B cell (primary cell): ENCODE measurements at regions not wholly inside any gene's neighbourhood (a gene's known extent, or its start where the extent isn't known, plus 50 kb on each side); places are given as distances from the start of the nearest gene placed in this dataset.

Experiments used
- ATAC-seq: fragments of 200-7000 bp; cut with Tn5 transposase; one replicate; pipeline ENCODE4 v1.10.0; 2021; ENCODE audit warnings: low read depth, mild to moderate bottlenecking, moderate number of reproducible peaks, moderate library complexity
- CTCF ChIA-PET: fragments of 350-600 bp; sonication (Branson Sonifier 250); formaldehyde crosslinking; loops from one replicate; lab custom pipeline; 2021; ENCODE audit warnings: antibody characterized with exemption, inconsistent platforms; lab: Charles Lee
- POLR2A ChIA-PET: fragments of 350-600 bp; sonication (Branson Sonifier 250); formaldehyde crosslinking; loops from one replicate; lab custom pipeline; 2021; ENCODE audit warnings: antibody characterized with exemption; lab: Charles Lee
- DNase-seq: peaks from one replicate; pipeline ENCODE4 v3.0.0; 2013
- H2AFZ ChIP-seq: 2 replicates; pipeline ENCODE4 v1.6.1; 2012; ENCODE audit warnings: mild to moderate bottlenecking, low read depth, low read length; ENCODE audit not compliant: insufficient read depth, poor library complexity, severe bottlenecking
- H3K27ac ChIP-seq, 2 donors: 1 replicate in 1 of 2; 2 replicates in 1 of 2; pipeline ENCODE4 v1.5.1; 2012 to 2013; ENCODE audit warnings: low read length in 2 of 2, mild to moderate bottlenecking in 2 of 2, moderate library complexity in 1 of 2
- H3K27me3 ChIP-seq, 4 experiments: fragments of 200-600 bp in 1 of 4; sonication (generic) in 1 of 4; replicated peaks in 1 of 4; 1 replicate in 2 of 4; 2 replicates in 2 of 4; pipeline versions ENCODE4 v1.6.1 to v1.7.0; 2013 to 2016; ENCODE audit warnings: low read length in 3 of 4, mild to moderate bottlenecking in 2 of 4, mixed read lengths in 1 of 4, moderate library complexity in 1 of 4; ENCODE audit not compliant: insufficient read depth in 4 of 4, control insufficient read depth in 3 of 4; ENCODE audit errors: control extremely low read depth in 1 of 4
- H3K36me3 ChIP-seq, 2 experiments: replicated peaks in 1 of 2; 1 replicate in 1 of 2; 2 replicates in 1 of 2; pipeline versions ENCODE4 v1.6.1 to v1.7.1; 2013; ENCODE audit warnings: low read length in 1 of 2; ENCODE audit not compliant: insufficient read depth in 2 of 2, control insufficient read depth in 1 of 2; ENCODE audit errors: control extremely low read depth in 1 of 2, extremely low read depth in 1 of 2
- H3K4me1 ChIP-seq, 2 donors: fragments of 200-600 bp in 1 of 2; sonication (generic) in 1 of 2; 1 replicate in 1 of 2; 2 replicates in 1 of 2; pipeline versions ENCODE4 v1.5.1 to v1.6.1; 2013 to 2017; ENCODE audit warnings: low read length in 2 of 2; ENCODE audit not compliant: control insufficient read depth in 2 of 2, insufficient read depth in 2 of 2
- H3K4me2 ChIP-seq: replicated peaks from 2 replicates; pipeline ENCODE3; 2012; ENCODE audit warnings: mild to moderate bottlenecking, low read depth, low read length; ENCODE audit not compliant: poor library complexity, severe bottlenecking
- H3K4me3 ChIP-seq, 5 experiments: fragments of 200-600 bp in 1 of 5; sonication (generic) in 1 of 5; 1 replicate in 3 of 5; 2 replicates in 2 of 5; pipeline versions ENCODE4 v1.5.1 to v1.7.0; 2011 to 2016; ENCODE audit warnings: low read length in 4 of 5, mild to moderate bottlenecking in 4 of 5, low read depth in 2 of 5, control low read depth in 1 of 5, moderate library complexity in 1 of 5; ENCODE audit not compliant: insufficient read depth in 1 of 5; ENCODE audit errors: control extremely low read depth in 1 of 5, extremely low read depth in 1 of 5
- H3K79me2 ChIP-seq: fragments of 200-600 bp; sonication (generic); one replicate; pipeline ENCODE4 v1.6.0; 2016; ENCODE audit warnings: low read length; ENCODE audit not compliant: control insufficient read depth, insufficient read depth
- H3K9ac ChIP-seq: fragments of 200-600 bp; sonication (generic); 2 replicates; pipeline ENCODE4 v1.6.1; 2017; ENCODE audit warnings: mild to moderate bottlenecking, low read length, moderate library complexity
- H3K9me3 ChIP-seq, 3 donors: one replicate each; pipeline versions ENCODE4 v1.6.1 to v1.7.1; 2013; ENCODE audit warnings: low read length in 2 of 3; ENCODE audit not compliant: control insufficient read depth in 2 of 3, insufficient read depth in 1 of 3; ENCODE audit errors: control extremely low read depth in 1 of 3
- H4K20me1 ChIP-seq: 2 replicates; pipeline ENCODE4 v1.6.0; 2012; ENCODE audit warnings: mild to moderate bottlenecking, low read length; ENCODE audit not compliant: insufficient read depth, control insufficient read depth, poor library complexity, severe bottlenecking
- H3K27ac Mint-ChIP-seq: one replicate; pipeline ENCODE4 v1.8.0; 2021; ENCODE audit warnings: mixed read lengths
- H3K27me3 Mint-ChIP-seq: one replicate; pipeline ENCODE4 v1.8.0; 2021; ENCODE audit warnings: mixed read lengths
- H3K4me1 Mint-ChIP-seq: one replicate; pipeline ENCODE4 v1.8.0; 2021; ENCODE audit warnings: mixed read lengths
- H3K4me3 Mint-ChIP-seq: one replicate; pipeline ENCODE4 v1.8.0; 2021; ENCODE audit warnings: mixed read lengths
- H3K9me3 Mint-ChIP-seq: one replicate; pipeline ENCODE4 v1.8.0; 2022; ENCODE audit warnings: mixed read lengths; ENCODE audit not compliant: insufficient read depth
- CTCF ChIP-seq: fragments of 200-600 bp; IDR thresholded peaks from one replicate; pipeline ENCODE4 v1.8.0; 2022; ENCODE audit warnings: antibody characterized with exemption, mild to moderate bottlenecking
- EZH2 ChIP-seq: IDR thresholded peaks from 2 replicates; pipeline ENCODE4 v1.6.1; 2012; ENCODE audit warnings: borderline replicate concordance, low read depth, mild to moderate bottlenecking, moderate library complexity, low read length; ENCODE audit not compliant: insufficient read depth, poor library complexity, severe bottlenecking
- WGBS: methylation state at CpG from one replicate; pipeline ENCODE4 v1.1.5; 2013; ENCODE audit warnings: missing lambda C conversion rate; ENCODE audit not compliant: insufficient coverage; 5-methylcytosine and 5-hydroxymethylcytosine counted together
- intact Hi-C: fragments of 100-400 bp; cut with micrococcal nuclease; formaldehyde crosslinking; loops from one replicate; pipeline ENCODE4 v1.10.0; 2022

- TF ChIP-seq EZH2, result no peak
- no peak for TF ChIP-seq CTCF
- Mint-ChIP-seq H3K9me3 (no peaks in the 10 kb centered on the region), H3K27ac (no peak overlapping the region), H3K4me1 (no peaks in the 10 kb centered on the region), H3K4me3 (no peak overlapping the region), H3K27me3 (peaks cover 8% of the 10 kb centered on the region)
- ChIA-PET POLR2A (no interaction called here), CTCF (no interaction called here)
- no peak for DNase-seq
- Histone ChIP-seq H3K9ac (no peak overlapping the region), H3K27ac (no peak overlapping the region), H3K9me3 (no peaks in the 10 kb centered on the region), H3K27me3 (no peaks in the 10 kb centered on the region), H3K36me3 (no peaks in the 10 kb centered on the region), H3K4me1 (no peaks in the 10 kb centered on the region), H2AFZ (no peak overlapping the region), H4K20me1 (no peaks in the 10 kb centered on the region), H3K4me2 (no peak overlapping the region), H3K79me2 (no peaks in the 10 kb centered on the region), H3K4me3 (no peak overlapping the region)
- 86% methylated on average over 6 of the region's 11 CpGs for WGBS
- intact Hi-C loops, result no loop called here
- no peak for ATAC-seq
These were observed 203.7 kb downstream of the CTTN start for GRCh38 chr11:70601861-70602538.

- intact Hi-C loops, result no loop called here
- no peak overlapping the region for H3K27ac ChIP-seq
- TF ChIP-seq CTCF (no peak), EZH2 (no peak)
- 33% methylated on average over 10 of the region's 10 CpGs for WGBS
- no peaks in the 10 kb centered on the region for H3K36me3 ChIP-seq
- H3K4me3 ChIP-seq, result no peak overlapping the region
- no peak for ATAC-seq
- ChIA-PET POLR2A (no interaction called here), CTCF (no interaction called here)
- H3K9ac ChIP-seq, result no peak overlapping the region
- no peaks in the 10 kb centered on the region for H3K4me1 ChIP-seq
- Mint-ChIP-seq H3K9me3 (no peaks in the 10 kb centered on the region), H3K27ac (no peak overlapping the region), H3K27me3 (peaks cover 4% of the 10 kb centered on the region), H3K4me3 (no peak overlapping the region), H3K4me1 (no peaks in the 10 kb centered on the region)
- no peaks in the 10 kb centered on the region for H3K9me3 ChIP-seq
- H3K27me3 ChIP-seq, result no peaks in the 10 kb centered on the region
- no peaks in the 10 kb centered on the region for H3K79me2 ChIP-seq
- H4K20me1 ChIP-seq, result no peaks in the 10 kb centered on the region
- no peak for DNase-seq
- no peak overlapping the region for H2AFZ ChIP-seq
- H3K4me2 ChIP-seq, result no peak overlapping the region
These were observed 204.9 kb downstream of the CTTN start for GRCh38 chr11:70603114-70603755.
